ENCODE measurements at regions not wholly inside any gene's neighbourhood (a gene's known extent, or its start where the extent isn't known, plus 50 kb on each side); places are given as distances from the start of the nearest gene placed in this dataset.
A peak's percentile ranks its signal among the peaks of the same experiment; 100 is the strongest.

GRCh38 chr6:167541544-167541943, 216.7 kb downstream of the TTLL2 start:
- Mint-ChIP-seq H3K9me3 (peaks cover 17% of the 10 kb centered on the region), H3K4me3 (no peak overlapping the region), H3K27ac (no peak overlapping the region), H3K4me1 (peaks cover 4% of the 10 kb centered on the region), H3K27me3 (ENCODE audit: low read depth) (no peaks in the 10 kb centered on the region), H3K36me3 (peaks cover 3% of the 10 kb centered on the region)
- TF ChIP-seq CTCF (IDR thresholded peaks at IDR 0.05; ENCODE audit: unreplicated experiment), result no peak
- no peak for DNase-seq (ENCODE audit: low spot score in 2 of 2, unreplicated experiment in 2 of 2)

- peaks cover 3% of the 10 kb centered on the region for H3K36me3 Mint-ChIP-seq
- H3K4me3 Mint-ChIP-seq, result no peak overlapping the region
- TF ChIP-seq CTCF (IDR thresholded peaks at IDR 0.05; ENCODE audit: unreplicated experiment), result no peak
- H3K9me3 Mint-ChIP-seq, result peaks cover 17% of the 10 kb centered on the region
- H3K27ac Mint-ChIP-seq, result peak overlapping the region; percentile 64
- peaks cover 4% of the 10 kb centered on the region for H3K4me1 Mint-ChIP-seq
- H3K27me3 Mint-ChIP-seq (ENCODE audit: low read depth), result no peaks in the 10 kb centered on the region
- DNase-seq (ENCODE audit: low spot score in 2 of 2, unreplicated experiment in 2 of 2), result no peak
These were observed 219.0 kb downstream of the TTLL2 start for GRCh38 chr6:167543602-167544497.

DNA sequence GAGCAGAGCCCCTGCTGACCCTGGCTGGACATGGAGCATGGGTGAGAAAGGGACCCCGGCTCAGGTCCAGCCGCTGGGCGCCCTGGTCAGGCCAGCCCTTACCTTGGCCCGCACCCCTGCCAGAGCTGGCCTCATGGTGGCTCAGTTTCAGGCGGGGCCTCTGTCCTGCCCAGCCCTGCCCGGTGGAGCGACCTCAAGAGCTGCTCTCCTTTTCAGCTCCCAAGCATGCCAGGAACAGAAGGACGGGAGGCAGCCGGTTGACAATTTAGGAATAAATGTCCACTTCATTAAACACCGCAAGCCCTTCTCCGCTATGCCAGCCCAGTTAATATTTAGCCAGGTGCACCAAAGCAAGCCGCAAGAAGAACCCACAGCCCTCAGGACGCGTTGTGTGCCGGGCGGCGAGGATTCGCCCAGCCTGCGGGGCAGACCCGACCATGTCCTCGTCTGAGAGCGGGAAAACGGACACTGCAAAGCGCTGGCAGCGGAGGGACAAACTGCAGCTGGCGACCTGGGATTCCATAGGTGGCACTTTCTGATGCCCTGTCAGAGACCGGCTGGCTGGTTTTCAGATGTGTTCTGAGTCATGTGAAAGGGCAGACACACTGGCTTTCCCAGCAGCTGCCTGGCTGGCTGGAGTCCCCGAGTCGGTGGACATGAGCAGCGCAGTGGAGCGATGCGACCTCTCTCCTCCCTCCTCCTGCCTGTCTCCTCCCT, 221.9 kb downstream of the TTLL2 start:
- H3K27ac Mint-ChIP-seq, result no peak overlapping the region
- H3K36me3 Mint-ChIP-seq, result no peaks in the 10 kb centered on the region
- TF ChIP-seq CTCF (IDR thresholded peaks at IDR 0.05; ENCODE audit: unreplicated experiment), result no peak

GRCh38 chr6:167547328-167547692, 222.4 kb downstream of the TTLL2 start:
- Mint-ChIP-seq H3K4me3 (no peak overlapping the region), H3K27me3 (ENCODE audit: low read depth) (no peaks in the 10 kb centered on the region), H3K9me3 (no peaks in the 10 kb centered on the region), H3K27ac (no peak overlapping the region), H3K36me3 (no peaks in the 10 kb centered on the region), H3K4me1 (peaks cover 17% of the 10 kb centered on the region)
- no peak for DNase-seq (ENCODE audit: low spot score in 2 of 2, unreplicated experiment in 2 of 2)
- TF ChIP-seq CTCF (IDR thresholded peaks at IDR 0.05; ENCODE audit: unreplicated experiment), result no peak

More for the DNA sequence above, 221.9 kb downstream of the TTLL2 start:
- Mint-ChIP-seq H3K4me3 (no peak overlapping the region), H3K9me3 (peaks cover under 1% of the 10 kb centered on the region), H3K27me3 (ENCODE audit: low read depth) (no peaks in the 10 kb centered on the region), H3K4me1 (peaks cover 17% of the 10 kb centered on the region)
- DNase-seq (ENCODE audit: low spot score in 2 of 2, unreplicated experiment in 2 of 2), result no peak

GRCh38 chr6:167547751-167548150, 222.9 kb downstream of the TTLL2 start:
- Mint-ChIP-seq H3K4me1 (peaks cover 17% of the 10 kb centered on the region), H3K27me3 (ENCODE audit: low read depth) (no peaks in the 10 kb centered on the region), H3K27ac (no peak overlapping the region), H3K9me3 (no peaks in the 10 kb centered on the region), H3K36me3 (no peaks in the 10 kb centered on the region), H3K4me3 (no peak overlapping the region)
- no peak for DNase-seq (ENCODE audit: low spot score in 2 of 2, unreplicated experiment in 2 of 2)
- TF ChIP-seq CTCF (IDR thresholded peaks at IDR 0.05; ENCODE audit: unreplicated experiment), result no peak

Data from mesothelial cell of epicardium (in vitro differentiated cells).